ENCODE measurements at regions not wholly inside any gene's neighbourhood (a gene's known extent, or its start where the extent isn't known, plus 50 kb on each side); places are given as distances from the start of the nearest gene placed in this dataset.

DNA sequence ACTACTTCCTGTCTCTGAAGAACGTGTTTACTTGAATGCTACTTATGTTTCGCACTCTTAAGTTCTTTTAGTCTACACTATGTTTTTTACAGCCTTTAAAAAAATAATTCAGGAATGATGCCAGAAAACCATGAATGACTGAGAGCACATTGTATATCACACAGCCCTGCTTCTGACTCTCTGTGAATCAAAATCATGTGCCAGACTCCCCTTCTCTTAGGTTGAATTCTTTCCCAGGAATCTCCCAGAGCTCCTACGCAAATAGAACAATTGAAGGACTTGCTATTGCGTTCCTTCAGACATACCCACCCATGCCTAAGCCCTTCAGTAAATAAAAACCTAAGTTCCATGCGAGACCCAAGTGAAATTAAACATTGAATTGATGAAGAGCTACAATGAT, 782.0 kb upstream of the ALCAM start:
- ChIA-PET CTCF (no interaction called here), POLR2A (no interaction called here)
- no TSS peak for BruUV-seq (replicated peaks)

DNA sequence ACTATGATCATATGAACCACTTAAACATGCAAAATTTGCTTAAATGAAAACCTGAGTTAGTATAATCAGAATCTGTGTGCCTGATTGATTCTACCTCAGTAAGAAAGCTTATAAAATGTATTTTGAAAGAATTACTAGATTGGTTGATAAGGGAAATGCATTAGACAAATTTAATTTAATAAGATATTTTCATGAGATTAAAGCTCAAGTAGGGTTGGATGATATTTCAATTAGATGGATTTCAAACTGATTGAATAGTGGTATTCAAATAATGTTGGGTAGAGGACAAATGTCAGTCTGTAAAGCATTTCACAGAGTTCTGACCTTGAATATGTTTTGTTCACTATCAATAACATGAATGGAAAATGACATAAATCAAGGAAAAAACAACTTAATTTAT, 780.4 kb upstream of the ALCAM start:
- TF ChIP-seq, protein P1, sequence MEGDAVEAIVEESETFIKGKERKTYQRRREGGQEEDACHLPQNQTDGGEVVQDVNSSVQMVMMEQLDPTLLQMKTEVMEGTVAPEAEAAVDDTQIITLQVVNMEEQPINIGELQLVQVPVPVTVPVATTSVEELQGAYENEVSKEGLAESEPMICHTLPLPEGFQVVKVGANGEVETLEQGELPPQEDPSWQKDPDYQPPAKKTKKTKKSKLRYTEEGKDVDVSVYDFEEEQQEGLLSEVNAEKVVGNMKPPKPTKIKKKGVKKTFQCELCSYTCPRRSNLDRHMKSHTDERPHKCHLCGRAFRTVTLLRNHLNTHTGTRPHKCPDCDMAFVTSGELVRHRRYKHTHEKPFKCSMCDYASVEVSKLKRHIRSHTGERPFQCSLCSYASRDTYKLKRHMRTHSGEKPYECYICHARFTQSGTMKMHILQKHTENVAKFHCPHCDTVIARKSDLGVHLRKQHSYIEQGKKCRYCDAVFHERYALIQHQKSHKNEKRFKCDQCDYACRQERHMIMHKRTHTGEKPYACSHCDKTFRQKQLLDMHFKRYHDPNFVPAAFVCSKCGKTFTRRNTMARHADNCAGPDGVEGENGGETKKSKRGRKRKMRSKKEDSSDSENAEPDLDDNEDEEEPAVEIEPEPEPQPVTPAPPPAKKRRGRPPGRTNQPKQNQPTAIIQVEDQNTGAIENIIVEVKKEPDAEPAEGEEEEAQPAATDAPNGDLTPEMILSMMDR (IDR thresholded peaks at IDR 0.05; ENCODE audit: insufficient read depth in 1 of 2, low read depth in 1 of 2, low read length in 1 of 2, severe bottlenecking in 1 of 2, unreplicated experiment in 1 of 2): no peak
- H3K36me3 Mint-ChIP-seq (ENCODE audit: insufficient read depth, unreplicated experiment): no peaks in the 10 kb centered on the region
- CTCF ChIA-PET: no interaction called here
- H3K27me3 Mint-ChIP-seq (ENCODE audit: insufficient read depth, unreplicated experiment): no peaks in the 10 kb centered on the region
- H3K4me1 ChIP-seq: no peaks in the 10 kb centered on the region
- no peaks in the 10 kb centered on the region for H3K9me3 Mint-ChIP-seq (ENCODE audit: unreplicated experiment)
- BruUV-seq (replicated peaks): no TSS peak
- H3K9me3 ChIP-seq: no peaks in the 10 kb centered on the region
- H3K4me3 ChIP-seq (ENCODE audit: low read depth, low read length): no peak overlapping the region
- no peaks in the 10 kb centered on the region for H3K36me3 ChIP-seq (ENCODE audit: control insufficient read depth, insufficient read depth, low read length)
- POLR2A ChIA-PET: no interaction called here
- H3K4me1 Mint-ChIP-seq (ENCODE audit: low read depth, unreplicated experiment): no peaks in the 10 kb centered on the region
- H3K27me3 ChIP-seq (replicated peaks; ENCODE audit: control insufficient read depth, insufficient read depth, low read length): no peaks in the 10 kb centered on the region
- no peak for DNase-seq
- H3K27ac Mint-ChIP-seq (ENCODE audit: unreplicated experiment): no peak overlapping the region
- no peak overlapping the region for H3K4me3 Mint-ChIP-seq (ENCODE audit: unreplicated experiment)
- intact Hi-C loops (cut with micrococcal nuclease; ENCODE audit: unreplicated experiment): no loop called here

More for the DNA sequence above, 782.0 kb upstream of the ALCAM start:
- Mint-ChIP-seq H3K27me3 (ENCODE audit: insufficient read depth, unreplicated experiment) (no peaks in the 10 kb centered on the region), H3K4me3 (ENCODE audit: unreplicated experiment) (no peak overlapping the region), H3K27ac (ENCODE audit: unreplicated experiment) (no peak overlapping the region), H3K36me3 (ENCODE audit: insufficient read depth, unreplicated experiment) (no peaks in the 10 kb centered on the region), H3K9me3 (ENCODE audit: unreplicated experiment) (no peaks in the 10 kb centered on the region), H3K4me1 (ENCODE audit: low read depth, unreplicated experiment) (no peaks in the 10 kb centered on the region)
- Histone ChIP-seq H3K27me3 (replicated peaks; ENCODE audit: control insufficient read depth, insufficient read depth, low read length) (no peaks in the 10 kb centered on the region), H3K9me3 (no peaks in the 10 kb centered on the region), H3K4me1 (no peaks in the 10 kb centered on the region), H3K4me3 (ENCODE audit: low read depth, low read length) (no peak overlapping the region), H3K36me3 (ENCODE audit: control insufficient read depth, insufficient read depth, low read length) (no peaks in the 10 kb centered on the region)
- DNase-seq: no peak
- TF ChIP-seq, protein P1 (IDR thresholded peaks at IDR 0.05; ENCODE audit: insufficient read depth in 1 of 2, low read depth in 1 of 2, low read length in 1 of 2, severe bottlenecking in 1 of 2, unreplicated experiment in 1 of 2): no peak
- intact Hi-C loops (cut with micrococcal nuclease; ENCODE audit: unreplicated experiment): no loop called here

DNA sequence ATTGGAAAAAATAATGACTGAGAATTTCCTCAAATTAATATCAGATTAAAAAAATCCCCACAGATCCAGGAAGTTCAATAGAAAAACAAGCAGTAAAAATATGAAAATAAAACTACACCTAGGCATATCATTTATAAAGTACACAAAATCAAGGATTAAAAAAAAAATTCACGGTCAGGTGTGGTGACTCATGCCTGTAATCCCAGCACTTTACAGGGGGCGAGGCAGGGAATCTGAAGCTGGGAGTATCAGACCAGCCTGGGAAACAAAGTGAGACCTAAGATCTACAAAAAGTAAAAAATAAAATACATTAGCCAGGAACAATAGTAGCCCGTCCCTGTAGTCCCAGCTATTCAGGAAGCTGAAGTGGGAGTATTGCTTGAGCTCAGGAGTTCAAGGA, 778.3 kb upstream of the ALCAM start:
- Mint-ChIP-seq H3K36me3 (ENCODE audit: insufficient read depth, unreplicated experiment) (no peaks in the 10 kb centered on the region), H3K4me1 (ENCODE audit: low read depth, unreplicated experiment) (no peaks in the 10 kb centered on the region), H3K27ac (ENCODE audit: unreplicated experiment) (no peak overlapping the region), H3K27me3 (ENCODE audit: insufficient read depth, unreplicated experiment) (no peaks in the 10 kb centered on the region), H3K9me3 (ENCODE audit: unreplicated experiment) (no peaks in the 10 kb centered on the region), H3K4me3 (ENCODE audit: unreplicated experiment) (no peak overlapping the region)
- Histone ChIP-seq H3K4me3 (ENCODE audit: low read depth, low read length) (no peak overlapping the region), H3K9me3 (no peaks in the 10 kb centered on the region), H3K36me3 (ENCODE audit: control insufficient read depth, insufficient read depth, low read length) (no peaks in the 10 kb centered on the region), H3K27me3 (replicated peaks; ENCODE audit: control insufficient read depth, insufficient read depth, low read length) (no peaks in the 10 kb centered on the region), H3K4me1 (no peaks in the 10 kb centered on the region)
- POLR2A ChIA-PET: no interaction called here
- no TSS peak for BruUV-seq (replicated peaks)
- CTCF ChIA-PET: no interaction called here
- no peak for DNase-seq
- intact Hi-C loops (cut with micrococcal nuclease; ENCODE audit: unreplicated experiment): no loop called here
- TF ChIP-seq, protein P1 (IDR thresholded peaks at IDR 0.05; ENCODE audit: insufficient read depth in 1 of 2, low read depth in 1 of 2, low read length in 1 of 2, severe bottlenecking in 1 of 2, unreplicated experiment in 1 of 2): no peak

All from Caco-2 (cell line).